ENCODE measurements at regions not wholly inside any gene's neighbourhood (a gene's known extent, or its start where the extent isn't known, plus 50 kb on each side); places are given as distances from the start of the nearest gene placed in this dataset.

- TF ChIP-seq CTCF (IDR thresholded peaks at IDR 0.05; ENCODE audit: insufficient read depth, low read depth, low read length) (no peak), EZH2 (IDR thresholded peaks at IDR 0.05; ENCODE audit: insufficient read depth, low read length) (no peak)
These were observed 83.3 kb upstream of the TNR start for GRCh38 chr1:175826705-175827104.
